NCI-H446 treated with DMSO at 0.1 percent for 48 hours (cell line): ENCODE measurements at regions not wholly inside any gene's neighbourhood (a gene's known extent, or its start where the extent isn't known, plus 50 kb on each side); places are given as distances from the start of the nearest gene placed in this dataset.
A peak's percentile ranks its signal among the peaks of the same experiment; 100 is the strongest.

Source experiments
- DNase-seq: peaks from one replicate; lab custom pipeline; 2025; lab: John Stamatoyannopoulos, UW

DNA sequence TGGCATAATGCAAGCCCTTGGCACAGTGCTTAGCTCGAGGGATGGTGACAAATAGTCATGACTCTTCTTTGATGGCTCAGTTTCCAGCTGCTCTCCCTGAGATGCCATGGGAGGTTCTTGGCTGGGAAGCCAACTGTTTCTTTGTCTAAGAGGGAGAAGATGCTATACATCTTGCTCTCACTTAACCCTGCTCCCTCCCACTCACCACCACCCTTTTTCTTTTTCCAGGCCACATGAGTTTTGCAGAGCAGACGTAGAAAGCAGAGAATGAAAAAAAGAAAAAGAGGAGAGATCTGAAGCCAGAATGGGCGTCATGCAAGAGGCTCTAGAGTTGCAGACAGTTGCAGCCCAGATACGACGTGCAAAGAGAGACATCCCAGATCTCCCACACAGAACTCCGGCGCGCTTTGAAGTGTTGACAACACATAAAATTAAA, 160.5 kb downstream of the FGF18 start:
- DNase-seq: no peak

DNA sequence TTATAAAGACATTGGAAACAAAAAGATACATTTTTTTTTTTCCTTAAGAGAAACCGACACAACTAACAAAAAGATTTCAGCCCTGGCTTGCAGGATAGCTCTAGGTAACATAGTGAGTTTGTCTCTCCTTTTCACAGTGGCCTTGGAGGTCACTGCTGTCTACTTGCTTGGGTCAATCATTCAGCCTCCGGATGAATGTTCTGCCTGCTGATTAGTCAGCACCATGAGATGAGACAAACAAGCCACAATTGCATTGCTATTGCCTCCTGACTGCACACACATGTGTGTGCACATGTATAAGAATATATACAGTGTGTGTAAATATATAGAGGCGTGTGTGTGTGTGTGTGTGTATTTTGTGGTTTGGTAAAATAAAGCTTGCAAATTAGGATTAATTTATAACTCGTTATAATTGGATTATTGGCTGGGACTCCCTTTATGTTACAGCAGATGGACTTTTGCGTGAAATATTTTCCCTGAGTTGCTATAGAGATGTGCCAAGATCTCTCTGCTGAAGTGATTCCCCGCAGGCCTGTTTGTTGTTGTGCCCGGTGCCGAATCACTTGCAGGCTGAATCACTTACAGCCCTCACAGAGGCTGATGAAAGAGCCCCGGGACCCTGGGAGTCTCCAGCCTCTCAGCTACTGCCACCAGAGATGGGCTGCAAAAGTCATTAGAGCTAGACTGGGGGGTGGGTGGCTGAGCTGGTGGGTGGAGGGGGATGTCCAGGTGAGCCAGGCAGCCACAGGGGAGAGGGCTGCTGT, 161.2 kb downstream of the FGF18 start:
- DNase-seq: peak; percentile 30

DNA sequence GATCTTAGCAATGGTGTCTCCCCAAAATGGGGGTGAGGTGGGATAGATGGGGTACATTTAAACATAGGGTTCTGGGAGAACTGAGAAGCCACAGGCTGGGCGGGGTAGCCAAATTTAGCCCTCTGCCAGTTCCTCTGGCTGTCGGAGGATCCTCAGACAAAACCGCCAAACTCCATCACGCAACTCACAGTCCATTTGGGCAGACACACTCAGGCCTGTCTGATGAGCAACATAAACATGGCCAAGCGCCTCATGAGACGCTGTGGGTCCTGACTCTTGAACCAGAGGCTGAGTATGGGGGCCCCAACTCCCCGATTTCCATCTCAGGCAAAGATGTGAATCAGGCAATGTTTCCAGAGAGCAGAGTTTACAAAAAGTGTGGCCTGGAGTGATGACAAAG, 162.3 kb downstream of the FGF18 start:
- DNase-seq: no peak

DNA sequence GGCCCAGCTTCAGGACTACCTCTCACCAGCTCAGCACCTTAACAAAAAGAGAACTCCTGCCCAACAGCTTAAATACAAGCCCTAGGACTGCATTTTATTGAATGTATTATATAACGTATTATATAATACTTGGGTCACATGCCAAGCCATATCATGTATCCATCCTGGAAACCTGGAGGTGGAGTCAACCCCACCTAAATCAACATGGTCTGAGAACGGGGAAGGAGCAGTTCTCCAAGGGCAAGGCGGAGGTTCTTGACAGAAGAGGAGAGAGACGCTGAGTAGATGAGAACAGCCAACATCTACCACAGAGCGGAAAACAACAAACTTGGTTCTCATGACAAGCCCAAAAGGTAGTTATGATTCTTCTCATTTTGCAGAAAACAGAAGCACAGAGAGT, 163.4 kb downstream of the FGF18 start:
- no peak for DNase-seq

- DNase-seq: no peak
These were observed 166.5 kb downstream of the FGF18 start for GRCh38 chr5:171585981-171586380.

DNA sequence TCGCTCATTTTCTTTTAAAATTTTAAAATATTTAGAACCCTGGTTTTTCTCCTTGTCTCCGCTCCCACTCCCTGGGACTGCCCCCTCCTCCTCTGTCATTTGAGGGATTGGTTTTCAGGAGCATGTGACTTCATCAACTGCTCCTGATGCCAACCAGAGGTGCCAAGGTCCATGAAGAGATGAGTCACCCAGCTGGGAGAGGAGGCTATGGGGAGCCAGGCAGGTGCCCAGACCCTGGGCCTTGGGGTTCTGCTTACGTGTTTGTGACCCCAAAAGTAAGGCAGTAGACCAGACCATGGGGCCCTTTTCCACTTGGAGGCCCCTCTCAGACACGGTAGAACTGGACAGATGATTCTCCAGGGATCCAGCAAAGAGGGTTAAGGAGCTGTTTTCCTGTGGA, 167.0 kb downstream of the FGF18 start:
- no peak for DNase-seq

GRCh38 chr5:171588046-171588445, 168.6 kb downstream of the FGF18 start:
- no peak for DNase-seq

DNA sequence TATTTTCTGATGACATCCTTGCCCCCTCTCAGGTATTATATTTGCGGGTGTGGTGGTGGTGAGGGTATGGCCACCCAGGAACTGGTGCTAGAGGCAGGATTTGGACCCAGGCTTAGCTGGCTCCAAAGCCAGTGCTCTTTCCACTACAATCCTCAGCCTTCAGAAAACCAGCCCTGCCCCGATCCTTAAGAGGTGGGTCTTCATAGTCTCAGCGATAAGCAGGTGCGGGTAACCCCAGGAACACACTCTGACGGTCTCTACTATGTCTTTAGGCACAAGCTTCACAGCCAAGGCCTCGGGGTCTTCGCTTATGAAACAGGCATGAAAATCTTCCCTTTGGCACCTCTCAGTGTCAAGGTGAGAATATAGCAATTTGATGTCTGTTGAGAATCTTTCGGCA, 169.3 kb downstream of the FGF18 start:
- DNase-seq: no peak

DNA sequence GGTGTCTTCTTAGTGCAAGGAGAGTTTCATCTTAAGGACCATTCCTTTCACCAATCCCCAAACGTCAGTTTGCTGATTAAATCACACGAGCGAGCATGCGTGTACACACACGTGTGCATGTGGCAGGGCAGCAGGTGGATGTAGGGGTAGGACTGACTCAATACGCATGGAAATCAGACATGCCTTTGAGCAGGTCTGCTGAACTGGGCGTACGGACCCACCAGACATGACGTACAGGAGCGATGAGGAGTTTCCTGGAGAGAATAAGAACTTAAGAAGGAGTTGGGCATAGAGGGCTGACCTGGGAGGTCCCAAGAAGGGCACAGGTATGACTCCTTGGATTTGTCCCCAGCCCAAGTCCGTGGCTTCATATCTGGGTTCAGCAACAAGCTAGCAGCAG, 170.0 kb downstream of the FGF18 start:
- no peak for DNase-seq

DNA sequence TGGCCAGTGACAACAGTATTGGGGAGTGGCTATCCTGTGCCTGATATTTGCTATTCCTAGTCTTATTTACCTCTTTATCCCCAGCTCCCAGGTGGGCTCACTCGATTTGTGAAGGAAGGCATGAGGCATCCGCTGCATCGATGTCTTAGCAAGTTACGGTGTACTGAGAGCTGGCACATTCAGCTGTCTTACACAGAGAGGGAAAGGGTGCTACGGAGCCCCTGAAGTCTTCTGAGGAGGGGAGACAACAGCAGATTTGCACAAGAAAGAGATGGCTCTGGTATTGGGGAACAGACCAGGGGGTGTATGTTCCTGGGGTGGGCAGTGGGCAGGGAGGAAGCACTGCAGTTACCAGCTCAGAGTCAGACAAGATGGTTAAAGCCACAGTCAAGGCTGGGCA, 172.6 kb downstream of the FGF18 start:
- DNase-seq: no peak

DNA sequence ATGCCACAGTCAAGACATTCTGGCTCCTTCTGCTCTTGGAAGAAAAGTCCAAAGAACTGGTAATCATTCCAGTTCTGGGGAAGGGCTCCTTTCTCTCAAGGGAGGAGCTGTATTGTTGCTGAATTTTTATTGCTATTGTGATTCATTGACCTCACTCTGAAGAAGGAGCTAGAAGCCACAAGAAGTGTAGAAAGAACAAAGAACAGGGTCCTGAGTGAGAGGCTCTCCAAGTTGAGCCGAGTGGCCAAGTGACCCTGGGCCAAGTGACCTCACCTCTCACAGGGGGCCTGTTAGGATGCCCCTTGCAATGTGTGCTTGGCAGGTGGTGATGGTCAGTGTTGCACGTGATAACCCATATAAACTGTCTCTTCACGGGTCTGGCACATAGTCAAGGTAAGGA, 173.3 kb downstream of the FGF18 start:
- no peak for DNase-seq

- no peak for DNase-seq
These were observed 174.0 kb downstream of the FGF18 start for GRCh38 chr5:171593401-171593800.

DNA sequence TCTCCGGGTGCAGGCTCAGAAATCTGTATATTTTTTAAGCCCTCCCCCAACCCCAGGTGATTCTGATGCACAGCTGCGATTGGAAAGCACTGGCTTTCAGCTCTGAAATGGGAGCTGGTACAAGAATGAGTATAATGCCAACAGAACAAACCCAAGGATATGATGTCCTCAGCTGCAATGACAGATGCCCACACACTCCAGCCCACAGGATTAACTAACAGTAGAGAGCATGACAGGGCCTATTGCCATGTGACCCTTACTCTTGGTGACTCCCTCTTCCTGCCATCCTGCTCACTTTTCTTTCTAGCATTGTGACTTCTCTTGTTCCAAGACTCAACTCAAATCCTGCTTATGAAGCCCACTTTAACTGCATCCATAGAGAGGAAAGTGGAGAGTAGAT, 174.5 kb downstream of the FGF18 start:
- no peak for DNase-seq

DNA sequence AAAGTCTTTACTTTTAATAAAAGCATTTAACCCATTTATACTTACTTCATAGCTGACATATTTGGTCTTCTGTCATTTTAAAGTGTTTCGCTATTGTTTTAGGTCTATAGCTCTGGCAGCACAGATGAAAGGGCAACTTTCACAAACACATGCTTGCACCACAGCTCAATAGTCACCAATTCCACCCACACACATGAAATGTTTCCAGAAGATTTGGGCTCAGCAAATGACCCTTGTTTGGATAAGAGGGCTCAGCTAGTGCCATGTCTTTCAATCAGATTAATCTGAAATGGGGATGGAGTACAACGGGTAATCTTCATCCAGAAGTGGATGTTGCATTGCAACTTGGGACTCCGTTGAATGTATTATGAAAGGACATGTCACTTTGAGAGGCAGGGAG, 176.0 kb downstream of the FGF18 start:
- no peak for DNase-seq

DNA sequence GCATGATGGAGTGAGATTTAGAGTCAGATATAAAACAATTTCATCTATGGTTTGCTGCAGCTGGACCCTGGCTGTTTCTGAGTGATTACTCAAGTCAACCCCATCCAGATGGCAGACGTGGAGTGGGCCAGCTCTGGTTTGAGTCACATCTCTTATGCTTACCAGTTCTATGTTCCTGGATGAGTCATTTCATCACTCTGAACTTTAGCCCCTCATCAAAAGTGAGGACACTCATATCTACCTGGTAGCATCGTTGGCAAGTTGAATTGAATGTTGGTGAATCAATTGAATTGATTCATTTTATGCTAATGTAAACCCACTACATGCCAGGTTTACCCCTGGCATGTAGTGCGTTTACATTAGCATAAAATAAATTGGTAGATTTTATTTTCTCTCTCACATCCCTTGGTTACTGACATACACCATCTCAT, 176.4 kb downstream of the FGF18 start:
- peak; percentile 57 for DNase-seq

DNA sequence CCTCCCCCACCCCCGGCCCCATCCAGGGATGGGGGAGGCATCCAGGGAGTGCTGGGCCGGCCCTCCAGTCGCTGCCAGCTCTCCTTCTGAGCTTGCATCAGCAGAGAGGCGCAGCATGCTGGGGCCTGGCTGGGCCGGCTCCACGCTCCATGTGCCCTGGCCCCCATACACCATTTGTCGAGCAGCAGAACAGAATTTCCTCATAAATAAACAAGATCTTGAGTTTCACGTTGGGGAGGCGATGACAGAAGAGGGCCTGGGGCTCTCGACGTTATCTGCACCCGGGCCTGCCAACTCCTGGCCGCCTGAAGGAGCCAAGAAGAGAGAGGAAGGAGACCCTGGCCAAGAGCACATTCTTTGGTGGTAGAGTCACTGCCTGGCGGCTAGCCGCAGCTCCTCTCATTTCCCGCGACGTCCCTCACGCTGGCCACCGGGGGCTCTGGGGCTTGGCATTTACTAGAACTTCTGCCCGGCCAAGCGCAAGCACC, 177.0 kb downstream of the FGF18 start:
- peak; percentile 94 for DNase-seq

- no peak for DNase-seq
These were observed 178.6 kb downstream of the FGF18 start for GRCh38 chr5:171597946-171598640.

DNA sequence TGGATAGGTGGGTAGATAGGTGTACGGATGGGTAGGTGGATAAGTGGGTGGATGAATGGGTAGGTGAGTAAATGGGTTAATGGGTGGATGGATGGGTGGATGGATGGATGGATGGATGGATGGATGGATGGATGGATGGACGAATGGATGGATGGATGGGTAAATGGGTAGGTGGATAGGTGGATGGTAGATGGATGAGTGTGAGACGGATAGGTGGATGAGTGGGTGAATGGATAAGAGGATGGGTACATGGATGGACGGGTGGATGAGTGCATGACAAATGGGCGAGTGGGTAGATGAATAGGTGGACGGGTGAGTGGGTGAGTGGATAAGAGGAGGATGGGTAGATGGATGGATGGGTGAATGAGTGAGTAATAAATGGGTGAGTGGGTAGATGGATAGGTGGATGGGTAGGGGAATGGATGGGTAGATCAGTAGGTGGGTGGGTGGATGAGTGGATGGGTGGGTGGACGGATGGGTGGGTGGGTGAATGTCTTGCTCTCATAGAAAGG, 179.2 kb downstream of the FGF18 start:
- DNase-seq: no peak

DNA sequence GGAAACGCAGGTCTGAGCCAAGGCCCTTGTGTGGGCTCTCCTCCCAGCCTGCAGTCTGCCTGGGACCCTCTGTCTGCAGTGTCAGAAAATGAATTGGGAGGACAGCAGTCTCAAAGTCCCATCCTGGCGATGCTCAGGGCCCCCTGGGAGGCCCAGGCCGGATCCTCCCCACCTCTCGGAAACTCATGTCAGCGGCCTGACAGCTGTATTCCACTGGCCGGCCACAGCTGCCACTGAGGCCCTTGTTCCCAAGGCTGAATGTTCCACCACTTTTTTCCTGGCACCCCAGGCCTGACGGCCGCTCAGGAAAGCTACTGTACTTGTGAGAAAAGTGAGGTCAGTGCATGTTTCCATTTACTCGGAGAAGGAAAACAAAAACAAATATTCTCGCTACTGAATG, 180.0 kb downstream of the FGF18 start:
- no peak for DNase-seq

DNA sequence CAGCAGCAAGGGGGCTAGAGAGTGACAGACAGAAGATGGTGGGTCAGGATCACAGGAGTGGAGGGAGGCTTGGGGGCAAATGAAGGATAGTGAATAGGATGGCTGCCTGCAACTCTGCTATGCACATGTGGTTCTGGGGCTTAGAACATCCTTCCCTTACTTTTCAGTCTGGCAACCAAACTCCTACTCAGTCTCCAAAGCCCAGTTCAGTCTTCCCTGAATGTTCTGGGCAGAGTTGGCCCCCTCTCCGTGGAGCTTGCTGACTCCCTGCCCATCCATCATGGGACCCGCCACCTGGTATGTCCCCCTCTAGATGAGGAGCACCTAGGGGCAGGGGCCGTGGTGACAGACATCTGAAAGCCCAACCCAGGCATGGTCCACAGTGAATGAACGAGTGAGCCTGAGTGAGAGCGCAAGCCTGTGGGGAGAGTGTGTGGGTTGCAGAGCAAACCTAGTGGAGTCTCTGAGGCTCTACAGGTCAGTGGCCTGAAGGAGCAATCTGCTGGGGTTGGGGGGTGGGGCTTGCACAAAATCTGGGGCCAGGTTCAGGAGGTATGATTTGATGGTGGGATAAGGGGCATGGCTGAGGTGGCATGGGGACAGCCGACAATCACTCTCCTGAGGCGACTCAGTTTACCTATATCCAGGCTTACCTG, 180.6 kb downstream of the FGF18 start:
- DNase-seq: no peak

- no peak for DNase-seq
These were observed 181.4 kb downstream of the FGF18 start for GRCh38 chr5:171600741-171601265.

GRCh38 chr5:171601266-171601881, 181.9 kb downstream of the FGF18 start:
- DNase-seq: no peak
